GM21529 (cell line): ENCODE measurements at regions not wholly inside any gene's neighbourhood (a gene's known extent, or its start where the extent isn't known, plus 50 kb on each side); places are given as distances from the start of the nearest gene placed in this dataset.
"Not testable (repeated sequence)": the region's sequence is repeated elsewhere in the genome, so short reads cannot be mapped to it uniquely, and the experiment has no call there.

ENCODE experiments used
- ATAC-seq: cut with Tn5 transposase; IDR thresholded peaks from one replicate; pipeline ENCODE4 v1.9.1; 2021; ENCODE audit not compliant: unreplicated experiment

DNA sequence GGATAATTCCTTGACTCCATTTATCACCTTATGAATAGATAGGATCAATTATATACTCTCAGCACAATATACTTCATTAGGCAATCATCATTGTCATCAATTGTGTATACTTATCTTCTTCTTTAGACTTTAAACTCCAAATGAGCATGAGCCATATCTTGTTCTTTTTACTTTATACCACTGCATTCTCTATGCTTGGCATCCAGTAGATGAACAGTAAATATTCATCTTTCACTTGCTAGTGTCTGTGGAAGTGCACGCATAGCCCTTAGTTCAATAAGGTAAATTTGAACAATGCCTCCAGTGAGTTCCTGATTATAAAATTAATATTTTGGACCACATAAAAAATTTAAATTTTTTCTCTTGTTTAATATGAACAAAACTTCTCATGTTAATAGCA is 172.3 kb upstream of the SPRY2 start:
- ATAC-seq: no peak

DNA sequence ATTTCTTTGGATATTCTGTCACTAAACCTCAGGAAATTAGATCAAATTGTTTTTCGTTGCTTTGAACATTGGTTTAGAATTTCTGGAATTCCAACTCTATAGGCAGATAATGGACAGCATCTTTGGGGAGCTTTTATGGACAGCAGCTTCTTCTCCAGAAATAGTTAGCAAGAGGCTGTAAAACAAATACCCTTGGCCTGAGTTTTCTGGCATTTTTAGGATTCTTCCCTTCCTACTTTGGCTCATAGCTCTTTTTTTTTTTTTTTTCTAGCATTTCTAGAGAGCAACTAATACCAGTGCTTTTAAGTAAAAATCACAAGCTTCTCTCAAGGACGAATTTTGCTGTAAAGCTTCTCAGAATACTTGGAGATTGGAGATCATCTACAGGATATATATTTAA is 169.8 kb upstream of the SPRY2 start:
- no peak for ATAC-seq

DNA sequence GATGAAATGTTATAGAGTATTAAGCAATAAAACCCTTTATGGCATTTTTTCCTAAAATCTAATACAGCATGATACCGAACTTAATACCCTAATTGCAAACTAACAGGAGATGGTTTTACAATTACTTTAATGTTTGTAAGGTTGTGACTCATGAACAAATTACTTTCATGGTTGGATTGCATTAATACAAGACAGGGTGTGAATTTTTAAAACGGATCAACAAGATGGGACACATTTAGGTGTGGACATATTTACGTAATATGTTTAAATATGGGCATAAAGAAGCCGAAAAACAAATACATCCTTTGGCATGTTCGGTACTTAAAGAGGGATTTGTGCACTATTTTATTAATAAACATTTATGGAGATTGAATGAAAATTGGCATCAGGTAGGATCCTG is 168.3 kb upstream of the SPRY2 start:
- no peak for ATAC-seq

DNA sequence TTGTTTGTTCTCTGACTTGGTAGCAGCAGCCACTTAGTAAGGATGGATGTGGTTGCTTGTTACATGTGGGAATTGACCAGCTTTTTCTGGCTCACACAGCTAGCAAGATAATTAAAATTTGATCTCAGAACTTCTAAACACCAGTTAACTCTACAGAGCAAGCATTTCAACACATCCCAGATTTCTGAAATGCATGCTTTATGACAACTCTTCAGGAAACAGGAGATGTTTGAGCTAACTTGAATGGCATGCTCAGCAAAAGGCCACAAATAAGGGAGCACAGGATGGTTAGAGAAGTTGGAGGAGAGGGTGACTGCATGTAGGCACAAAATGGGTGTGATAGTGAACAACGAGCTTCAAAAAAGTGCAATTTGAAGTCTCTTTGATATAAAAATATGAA is 167.1 kb upstream of the SPRY2 start:
- ATAC-seq: no peak

DNA sequence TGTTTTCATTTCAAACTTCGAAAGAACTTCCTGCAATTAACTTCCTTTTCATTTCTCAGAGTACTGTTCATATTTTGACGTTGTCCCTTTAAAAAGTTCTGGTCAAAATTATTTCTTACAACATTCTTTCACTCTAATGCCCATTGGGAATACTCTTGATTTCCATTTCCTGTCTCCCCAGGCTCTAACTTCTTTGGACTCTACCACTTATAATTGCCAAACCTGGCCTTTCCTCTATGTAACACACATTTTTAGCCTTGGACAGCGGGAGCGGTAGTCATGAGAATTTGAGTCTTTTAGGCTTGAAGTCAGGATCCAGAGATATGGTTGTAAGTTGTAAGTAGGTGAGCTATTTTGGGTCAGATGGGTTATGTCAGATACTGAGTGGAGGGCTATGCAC is 163.5 kb upstream of the SPRY2 start:
- ATAC-seq: no peak

DNA sequence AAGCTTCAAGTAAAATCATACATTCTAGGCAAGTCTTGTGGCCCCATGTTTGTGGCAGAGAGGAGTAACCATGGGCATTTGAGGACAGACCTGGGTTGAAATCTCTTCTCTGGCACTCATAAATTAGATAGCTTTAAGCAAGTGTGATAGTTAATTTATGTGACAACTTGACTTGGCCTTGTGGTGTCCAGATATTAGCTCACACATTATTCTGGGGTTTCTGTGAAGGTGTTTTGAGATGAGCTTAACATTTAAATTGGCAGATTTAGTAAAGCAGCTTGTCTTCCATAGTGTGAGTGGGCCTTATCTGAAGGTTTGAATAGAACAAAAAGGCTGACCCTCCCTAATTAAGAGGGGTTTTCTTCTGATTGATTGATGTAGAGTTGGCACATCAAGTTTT is 161.4 kb upstream of the SPRY2 start:
- no peak for ATAC-seq

DNA sequence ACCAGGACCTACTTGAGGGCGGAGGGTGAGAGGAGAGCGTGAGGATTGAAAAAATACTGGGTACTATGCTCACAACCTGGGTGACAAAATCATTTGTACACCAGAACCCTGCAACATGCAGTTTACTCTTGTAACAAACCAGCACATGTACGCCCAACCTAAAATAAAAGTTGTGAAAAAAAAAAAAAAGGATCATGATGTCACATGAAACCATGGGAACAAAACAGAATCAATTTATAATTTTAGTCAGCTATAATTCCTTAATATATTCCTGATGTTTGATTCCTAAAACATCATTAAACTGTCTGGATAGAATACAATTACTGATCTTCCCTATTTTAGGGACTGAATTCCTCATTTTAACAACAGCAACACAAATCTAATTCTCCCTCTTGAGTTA is 160.6 kb upstream of the SPRY2 start:
- no peak for ATAC-seq

DNA sequence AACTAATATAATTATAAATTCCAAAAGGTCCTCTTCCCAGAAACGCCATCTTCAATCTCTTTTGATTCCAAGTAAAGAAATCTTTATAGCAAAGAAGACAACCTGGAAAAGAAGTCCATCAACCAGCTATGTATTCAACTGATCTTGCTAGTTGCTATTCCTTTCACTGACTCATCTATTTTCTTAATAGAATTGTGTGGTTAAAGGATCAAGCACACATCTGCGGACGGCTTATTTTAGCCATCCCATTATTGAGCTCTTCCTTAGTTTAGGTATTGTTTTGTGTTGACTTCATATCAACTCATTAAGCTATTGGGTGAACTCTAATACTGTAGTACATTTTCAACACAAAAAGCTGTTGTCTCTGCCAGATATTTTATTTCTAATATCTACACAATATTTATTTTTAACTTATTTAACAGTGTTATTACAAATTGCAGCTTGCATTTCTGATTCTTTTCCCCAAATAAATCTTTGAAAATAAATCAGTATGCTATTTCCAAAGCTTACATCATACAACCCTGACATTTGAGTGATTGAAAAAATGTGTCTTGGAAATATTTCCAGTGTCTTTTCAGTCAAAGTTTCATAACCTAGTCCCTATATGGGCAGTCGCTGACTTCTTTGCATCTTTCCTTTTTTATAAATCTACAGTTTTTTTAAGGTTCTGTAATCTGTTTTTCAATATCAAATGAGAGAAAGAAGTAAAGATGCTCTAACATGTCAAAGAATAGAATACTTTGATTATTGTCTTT is 158.8 kb upstream of the SPRY2 start:
- no peak for ATAC-seq

DNA sequence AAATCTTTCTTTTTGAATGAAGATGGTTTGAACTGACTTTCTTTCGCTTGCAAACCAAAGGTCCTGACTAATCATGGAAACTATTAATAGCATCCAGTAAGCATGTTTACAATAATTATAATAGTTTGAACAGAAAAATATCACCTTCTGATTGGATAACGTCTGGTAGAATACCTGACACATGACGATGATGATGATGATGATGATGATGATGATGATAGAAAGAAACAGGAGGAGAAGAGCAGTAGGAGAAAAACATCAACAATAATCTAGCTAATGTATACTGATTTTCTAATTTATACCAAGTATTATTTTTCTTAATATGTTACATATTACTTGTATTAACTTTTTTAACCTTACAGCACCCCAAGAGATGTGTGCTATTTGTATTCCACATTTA is 157.5 kb upstream of the SPRY2 start:
- ATAC-seq: no peak

DNA sequence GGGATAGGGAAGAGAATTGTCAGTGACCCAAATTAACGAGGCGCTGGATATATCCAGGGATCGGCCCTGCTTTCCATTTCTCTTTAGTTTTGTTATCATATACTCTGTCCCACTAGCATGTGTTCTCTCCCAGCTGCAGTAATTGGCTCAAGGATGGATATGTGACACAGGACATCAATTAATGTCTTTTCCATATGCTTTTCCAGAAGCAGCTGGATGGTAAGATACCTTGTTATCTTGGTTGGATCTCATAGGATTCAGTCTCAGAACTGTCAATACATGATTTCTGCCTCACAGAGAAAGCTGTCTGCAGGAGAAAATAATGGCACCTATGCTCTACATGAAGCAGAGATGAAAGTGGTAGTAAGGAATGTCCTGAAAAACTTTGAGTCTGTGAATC is 157.1 kb upstream of the SPRY2 start:
- ATAC-seq: no peak

DNA sequence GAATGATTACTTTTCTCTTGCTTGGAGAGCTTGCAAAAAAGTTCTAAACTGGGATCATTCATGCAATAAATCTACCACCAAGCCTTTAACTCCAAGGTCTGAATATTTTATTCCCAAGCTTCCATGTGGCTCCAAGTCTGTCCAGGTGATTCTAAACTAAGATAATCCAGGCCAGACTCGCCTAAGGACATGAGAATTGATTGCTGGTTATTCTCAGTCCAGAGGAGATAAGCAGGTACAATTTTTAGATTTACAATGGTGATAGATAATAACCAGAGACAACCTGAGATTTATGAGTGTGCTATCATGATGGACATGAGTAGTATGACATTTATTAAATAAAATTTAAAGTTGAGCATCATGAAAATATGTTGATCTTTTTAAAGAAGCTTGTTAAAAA is 156.5 kb upstream of the SPRY2 start:
- no peak for ATAC-seq

DNA sequence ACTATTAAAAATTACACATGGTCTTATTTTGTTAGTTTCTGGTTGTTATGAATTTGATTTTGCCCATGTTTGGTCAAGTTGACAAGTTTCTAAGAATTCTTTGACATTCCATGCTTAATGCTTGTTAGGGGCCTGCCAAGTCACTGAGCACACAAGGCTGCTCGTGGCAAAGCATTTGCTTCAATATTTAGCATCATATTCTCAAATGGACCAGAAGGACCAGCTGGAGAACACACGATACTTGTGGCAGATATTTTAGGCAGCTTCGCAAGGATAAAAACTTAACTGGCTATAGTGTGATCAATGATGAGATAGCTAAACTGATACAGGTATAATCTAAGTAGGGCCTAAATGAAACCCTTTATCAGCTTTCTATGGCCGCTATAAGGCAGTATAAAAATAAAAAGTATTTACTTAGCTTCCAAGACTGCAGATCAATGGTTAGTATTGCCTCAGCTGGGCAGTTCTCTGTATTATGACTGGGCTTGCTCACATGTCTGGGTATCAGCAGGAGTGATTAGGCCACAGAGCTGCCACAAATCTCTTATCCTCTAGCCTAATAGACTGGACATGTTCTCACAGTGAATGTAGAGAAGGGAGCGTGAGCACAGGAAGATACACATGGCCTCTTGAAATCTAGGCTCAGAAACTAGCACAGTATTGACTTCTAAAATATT is 155.9 kb upstream of the SPRY2 start:
- ATAC-seq: no peak

DNA sequence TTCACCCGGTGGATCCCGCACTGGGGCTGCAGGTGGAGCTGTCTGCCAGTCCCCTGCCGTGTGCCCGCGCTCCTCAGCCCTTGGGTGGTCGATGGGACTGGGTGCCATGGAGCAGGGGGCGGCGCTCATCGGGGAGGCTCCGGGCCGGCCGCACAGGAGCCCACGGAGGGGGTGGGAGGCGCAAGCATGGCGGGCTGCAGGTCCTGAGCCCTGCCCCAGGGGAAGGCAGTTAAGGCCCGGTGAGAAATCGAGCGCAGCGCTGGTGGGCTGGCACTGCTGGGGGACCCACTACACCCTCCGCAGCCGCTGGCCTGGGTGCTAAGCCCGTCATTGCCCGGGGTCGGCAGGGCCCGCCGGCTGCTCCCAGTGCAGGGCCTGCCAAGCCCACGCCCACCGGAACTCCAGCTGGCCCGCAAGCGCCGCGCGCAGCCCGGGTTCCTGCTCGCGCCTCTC is 149.6 kb upstream of the SPRY2 start:
- ATAC-seq: not testable (repeated sequence)

DNA sequence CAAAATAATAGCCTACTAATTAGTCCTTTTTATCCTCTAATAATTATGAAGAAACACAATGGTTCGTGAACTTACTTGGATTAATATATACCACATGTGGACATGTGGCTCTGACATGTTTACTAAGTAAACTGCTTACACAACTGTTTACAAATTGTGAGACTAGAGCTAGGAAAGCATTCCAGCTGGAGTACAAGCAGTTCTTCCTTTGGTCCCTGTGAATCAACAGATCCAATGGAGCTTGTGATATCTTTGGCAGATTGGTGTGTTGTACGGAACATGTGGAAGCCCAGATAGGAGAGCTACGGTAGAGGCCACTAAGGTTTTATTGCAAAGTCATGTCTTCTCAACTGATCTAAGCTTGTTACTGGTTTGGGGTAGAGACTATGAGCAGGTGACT is 145.5 kb upstream of the SPRY2 start:
- no peak for ATAC-seq

DNA sequence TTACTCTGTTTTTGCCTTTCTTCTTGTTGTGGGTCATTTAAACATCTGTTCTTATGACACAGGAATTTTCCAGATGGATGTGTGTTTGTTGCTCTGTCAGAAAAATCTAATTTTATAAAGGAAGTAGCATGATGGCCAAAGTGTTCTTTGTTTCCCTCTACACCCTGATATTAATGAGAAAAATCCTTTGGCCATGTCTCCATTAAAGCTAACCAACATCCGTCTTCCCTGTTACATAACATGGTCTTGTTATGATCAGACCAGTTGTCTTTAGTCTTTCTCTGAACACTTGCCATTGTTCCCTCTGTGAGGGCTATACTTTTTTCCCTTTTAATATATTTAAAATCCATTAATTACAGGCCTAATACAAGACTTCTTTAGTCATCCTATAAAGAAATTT is 142.2 kb upstream of the SPRY2 start:
- ATAC-seq: no peak

DNA sequence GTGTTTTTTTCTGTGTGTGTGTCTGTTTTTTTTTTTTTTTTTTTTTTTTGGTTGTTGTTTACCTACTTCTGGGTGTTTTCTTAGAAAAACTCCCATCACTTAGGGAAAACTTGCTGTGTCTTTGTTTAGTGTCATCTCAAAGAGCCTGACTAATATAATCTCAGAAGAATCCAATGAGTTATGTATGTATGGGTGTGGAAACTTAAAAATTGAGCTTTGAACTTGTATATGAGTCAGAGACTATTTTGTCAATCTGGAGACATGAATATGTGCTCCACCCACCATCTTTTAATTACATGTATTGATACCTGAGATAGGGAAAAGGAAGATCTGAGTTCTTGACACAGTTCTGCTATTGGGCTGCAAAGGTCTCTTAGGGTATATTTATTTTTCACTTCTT is 140.7 kb upstream of the SPRY2 start:
- no peak for ATAC-seq

DNA sequence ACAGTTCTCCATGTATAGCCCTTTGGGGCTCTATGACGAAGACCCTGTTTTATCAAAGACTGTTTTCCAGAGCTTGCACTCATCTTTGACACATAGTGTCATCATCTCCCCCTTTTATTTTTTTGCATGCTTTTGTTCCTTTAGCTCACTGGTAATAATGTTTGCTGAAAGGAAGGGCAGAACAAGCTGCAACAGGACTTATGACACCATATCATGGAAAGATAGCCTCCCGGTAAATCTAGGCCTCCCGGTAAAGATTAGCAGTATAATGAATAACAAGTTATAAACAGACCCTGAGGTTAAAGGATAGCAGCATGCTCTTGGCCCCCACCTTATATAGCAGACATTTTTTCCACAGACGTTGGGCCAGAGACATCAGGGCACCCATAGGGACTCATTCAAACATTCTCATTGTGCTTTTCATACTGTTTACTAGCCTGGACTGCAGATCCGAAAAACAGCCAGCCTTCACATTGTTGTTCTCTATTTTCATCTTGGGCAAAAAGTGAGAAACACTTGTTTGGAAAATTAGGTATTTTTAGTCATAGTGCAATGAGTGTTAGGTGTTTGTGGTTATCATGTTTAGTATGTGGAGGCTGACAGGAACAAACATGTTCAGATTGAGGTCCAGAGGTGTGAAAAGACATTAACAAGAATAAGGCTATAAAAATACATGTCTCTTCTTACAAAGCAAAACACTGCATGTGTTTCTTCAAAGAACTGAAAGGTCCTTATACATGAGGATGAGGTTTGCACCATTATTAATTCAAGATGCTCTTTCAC is 136.9 kb upstream of the SPRY2 start:
- ATAC-seq: no peak

DNA sequence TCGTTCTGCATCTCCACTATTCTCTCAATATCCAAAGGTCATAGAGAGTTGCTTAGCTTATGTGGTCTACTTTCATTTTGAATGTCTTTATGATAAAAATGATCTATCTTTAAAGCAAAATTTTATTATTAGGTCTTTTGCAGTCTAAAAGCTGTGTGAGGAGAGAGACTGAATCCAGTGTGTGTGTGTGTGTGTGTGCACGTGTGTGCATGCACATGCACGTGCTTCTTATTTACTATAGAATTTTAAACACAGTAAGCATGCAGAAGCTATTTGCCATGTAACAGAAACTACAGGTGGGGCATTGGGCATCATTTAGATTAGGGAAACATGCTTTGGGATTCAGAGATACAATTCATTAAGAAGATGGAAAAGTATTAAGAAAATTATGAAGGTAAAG is 136.0 kb upstream of the SPRY2 start:
- ATAC-seq: no peak

DNA sequence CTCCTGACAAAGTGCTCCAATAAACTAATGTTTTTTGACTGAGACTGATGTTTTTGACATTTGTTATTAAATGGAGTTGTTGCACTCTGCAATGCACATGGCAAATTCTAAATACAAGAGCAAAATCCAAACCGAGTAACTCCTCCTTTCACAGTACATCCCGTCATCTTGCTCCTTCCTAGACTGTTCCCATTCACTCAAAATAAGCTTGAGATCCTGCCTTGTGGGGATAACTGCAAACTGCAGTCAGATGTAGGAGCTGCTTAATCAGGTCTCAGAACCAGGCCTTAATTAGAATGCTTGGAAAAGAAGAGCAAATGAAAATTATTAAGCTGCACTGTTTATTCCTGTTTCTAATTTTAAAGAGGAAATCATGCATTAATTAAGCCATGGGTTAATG is 134.8 kb upstream of the SPRY2 start:
- no peak for ATAC-seq

DNA sequence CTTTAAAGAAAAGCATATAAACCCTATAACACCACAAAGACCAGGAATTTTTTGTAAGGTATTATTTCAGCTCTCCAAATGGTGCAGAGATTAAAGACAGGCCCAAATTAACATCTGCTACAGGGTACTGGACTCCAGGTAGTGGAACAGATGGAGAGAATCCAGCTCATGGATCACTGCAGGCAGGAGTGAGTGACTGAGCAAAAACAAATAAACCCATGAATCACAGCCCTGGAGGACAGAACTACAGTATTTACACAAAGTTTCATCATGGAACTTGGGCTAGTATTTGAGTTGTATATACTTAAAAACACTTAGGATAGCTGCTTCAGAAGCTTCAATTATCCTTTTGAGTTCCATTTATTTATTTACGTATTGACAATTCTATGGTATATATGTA is 132.8 kb upstream of the SPRY2 start:
- ATAC-seq: no peak

DNA sequence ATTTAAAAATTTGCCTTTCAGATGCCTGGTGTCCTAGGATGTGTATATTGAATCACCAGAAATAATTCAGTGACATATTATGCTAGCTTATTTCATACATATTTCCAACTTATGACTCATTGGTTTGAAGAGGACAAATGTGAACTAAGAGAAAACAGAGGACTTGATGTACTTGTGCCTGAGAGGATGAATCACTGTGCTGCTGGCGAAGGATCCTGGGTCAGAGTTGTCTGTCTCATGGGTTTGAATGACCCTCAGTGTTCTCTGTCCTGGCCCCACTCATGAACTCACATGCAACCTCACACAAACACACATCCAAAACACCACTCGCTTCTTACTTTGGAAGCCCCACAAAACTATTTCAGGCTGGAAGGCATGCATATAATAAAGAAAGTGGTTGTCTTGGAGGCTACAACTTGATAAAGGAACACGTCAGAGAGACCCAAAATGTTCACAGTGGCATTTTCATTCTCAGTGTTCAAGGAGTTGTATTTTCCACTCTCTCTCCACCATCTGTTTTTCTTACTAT is 129.0 kb upstream of the SPRY2 start:
- no peak for ATAC-seq
